Upper lobe of left lung (tissue), 6 donors: ENCODE measurements at regions not wholly inside any gene's neighbourhood (a gene's known extent, or its start where the extent isn't known, plus 50 kb on each side); places are given as distances from the start of the nearest gene placed in this dataset.

ENCODE experiments used
- ATAC-seq, 2 donors: fragments of 200-7000 bp; cut with Tn5 transposase; one replicate each; pipeline ENCODE4 v1.9.1; 2022; ENCODE audit warnings: mild to moderate bottlenecking in 2 of 2, moderate library complexity in 2 of 2; ENCODE audit not compliant: low FRiP score in 2 of 2
- DNase-seq, 2 donors: peaks; one replicate each; pipeline ENCODE4 v3.0.0-alpha.2; 2019 to 2020
- H3K27ac ChIP-seq, 4 donors: fragments of 200-600 bp; sonication (generic); one replicate each; pipeline ENCODE4 v1.5.1; 2016 to 2019
- H3K27me3 ChIP-seq, 4 donors: fragments of 200-600 bp; sonication (generic); one replicate each; pipeline ENCODE4 v1.5.1; 2017 to 2019
- H3K36me3 ChIP-seq, 4 donors: fragments of 200-600 bp; sonication (generic); one replicate each; pipeline ENCODE4 v1.5.1; 2016 to 2019
- H3K4me1 ChIP-seq, 4 donors: fragments of 200-600 bp; sonication (generic); one replicate each; pipeline ENCODE4 v1.5.1; 2018 to 2019
- H3K4me3 ChIP-seq, 4 donors: fragments of 200-600 bp; sonication (generic); one replicate each; pipeline ENCODE4 v1.5.1; 2017 to 2019; ENCODE audit warnings: mild to moderate bottlenecking in 2 of 4, moderate library complexity in 1 of 4
- H3K9me3 ChIP-seq, 4 donors: fragments of 200-600 bp; sonication (generic); one replicate each; pipeline ENCODE4 v1.5.1; 2018 to 2019
- CTCF ChIP-seq, 6 experiments: fragments of 450-650 bp in 4 of 6; fragments of 200-600 bp in 2 of 6; sonication (generic) in 2 of 6; IDR thresholded peaks; one replicate each; pipeline ENCODE4 v1.5.1; 2016 to 2019; ENCODE audit warnings: antibody characterized with exemption in 6 of 6
- EP300 ChIP-seq, 4 donors: sonication (generic); formaldehyde crosslinking; IDR thresholded peaks; one replicate each; pipeline ENCODE4 v1.5.1; 2017; ENCODE audit warnings: antibody characterized with exemption in 4 of 4, control low read depth in 2 of 4
- POLR2A ChIP-seq, 4 donors: fragments of 450-650 bp; IDR thresholded peaks; one replicate each; pipeline ENCODE4 v1.5.1; 2016 to 2017; ENCODE audit warnings: antibody characterized with exemption in 4 of 4, mild to moderate bottlenecking in 2 of 4
- POLR2AphosphoS5 ChIP-seq, 2 donors: sonication (generic); formaldehyde crosslinking; IDR thresholded peaks; one replicate each; pipeline ENCODE4 v1.5.1; 2017; ENCODE audit warnings: antibody characterized with exemption in 2 of 2
- WGBS, 2 donors: methylation state at CpG; one replicate each; pipeline ENCODE4 v1.1.5; 2017 to 2018; 5-methylcytosine and 5-hydroxymethylcytosine counted together
- donor health status: DM: no; HTN: no; CAD: no; lungs with moderate emphysema.
- donor health status: DM: no; HTN: yes; CAD: no; lungs with severe emphysema.

GRCh38 chr17:71677439-71677838 lies 443.4 kb upstream of the SOX9 start:
- no peak for DNase-seq
- Histone ChIP-seq H3K27ac (no peak overlapping the region), H3K4me3 (no peak overlapping the region), H3K9me3 (no peaks in the 10 kb centered on the region), H3K4me1 (no peaks in the 10 kb centered on the region), H3K27me3 (no peaks in the 10 kb centered on the region), H3K36me3 (no peaks in the 10 kb centered on the region)
- TF ChIP-seq EP300 (IDR thresholded peaks at IDR 0.05), result no peak
- TF ChIP-seq CTCF (IDR thresholded peaks at IDR 0.05), result no peak
- TF ChIP-seq POLR2AphosphoS5 (IDR thresholded peaks at IDR 0.05), result no peak
- TF ChIP-seq POLR2A (IDR thresholded peaks at IDR 0.05), result no peak
- no peak for ATAC-seq
- WGBS, 2 donors, result 70 to 78% methylated on average over 4 of the region's 4 CpGs

GRCh38 chr17:71679832-71680231 lies 441.0 kb upstream of the SOX9 start:
- no peak for DNase-seq
- Histone ChIP-seq H3K4me3 (no peak overlapping the region), H3K27me3 (no peaks in the 10 kb centered on the region), H3K27ac (no peak overlapping the region), H3K4me1 (no peaks in the 10 kb centered on the region), H3K9me3 (no peaks in the 10 kb centered on the region), H3K36me3 (no peaks in the 10 kb centered on the region)
- ATAC-seq, result no peak
- WGBS, 2 donors, result 85 to 91% methylated on average over 2 of the region's 2 CpGs
- TF ChIP-seq POLR2A (IDR thresholded peaks at IDR 0.05) (no peak), EP300 (IDR thresholded peaks at IDR 0.05) (no peak), POLR2AphosphoS5 (IDR thresholded peaks at IDR 0.05) (no peak), CTCF (IDR thresholded peaks at IDR 0.05) (no peak)

- Histone ChIP-seq H3K27ac (no peak overlapping the region), H3K27me3 (no peaks in the 10 kb centered on the region), H3K9me3 (no peaks in the 10 kb centered on the region), H3K4me3 (no peak overlapping the region), H3K4me1 (no peaks in the 10 kb centered on the region), H3K36me3 (no peaks in the 10 kb centered on the region)
- DNase-seq (no peak), ATAC-seq (no peak)
- WGBS, 2 donors, result 74 to 81% methylated on average over 4 of the region's 4 CpGs
- no peak for TF ChIP-seq POLR2AphosphoS5 (IDR thresholded peaks at IDR 0.05)
- no peak for TF ChIP-seq EP300 (IDR thresholded peaks at IDR 0.05)
- no peak for TF ChIP-seq POLR2A (IDR thresholded peaks at IDR 0.05)
- no peak for TF ChIP-seq CTCF (IDR thresholded peaks at IDR 0.05)
Measured at GRCh38 chr17:71681427-71682173, 439.2 kb upstream of the SOX9 start.

- Histone ChIP-seq H3K4me1 (no peaks in the 10 kb centered on the region), H3K36me3 (no peaks in the 10 kb centered on the region), H3K4me3 (no peak overlapping the region), H3K27me3 (no peaks in the 10 kb centered on the region), H3K27ac (no peak overlapping the region), H3K9me3 (no peaks in the 10 kb centered on the region)
- TF ChIP-seq EP300 (IDR thresholded peaks at IDR 0.05), result no peak
- no peak for TF ChIP-seq POLR2AphosphoS5 (IDR thresholded peaks at IDR 0.05)
- no peak for TF ChIP-seq POLR2A (IDR thresholded peaks at IDR 0.05)
- TF ChIP-seq CTCF (IDR thresholded peaks at IDR 0.05), result no peak
- ATAC-seq (no peak), DNase-seq (no peak)
- WGBS, 2 donors, result 90 to 91% methylated on average over 1 of the region's 1 CpG
Measured at GRCh38 chr17:71682174-71682494, 438.7 kb upstream of the SOX9 start.

- WGBS, 2 donors, result 89 to 91% methylated on average over 3 of the region's 3 CpGs
- Histone ChIP-seq H3K4me1 (no peaks in the 10 kb centered on the region), H3K36me3 (no peaks in the 10 kb centered on the region), H3K4me3 (no peak overlapping the region), H3K9me3 (no peaks in the 10 kb centered on the region), H3K27ac (no peak overlapping the region), H3K27me3 (no peaks in the 10 kb centered on the region)
- no peak for DNase-seq
- TF ChIP-seq CTCF (IDR thresholded peaks at IDR 0.05), result no peak
- TF ChIP-seq POLR2AphosphoS5 (IDR thresholded peaks at IDR 0.05), result no peak
- TF ChIP-seq EP300 (IDR thresholded peaks at IDR 0.05), result no peak
- no peak for TF ChIP-seq POLR2A (IDR thresholded peaks at IDR 0.05)
- ATAC-seq, result no peak
Measured at GRCh38 chr17:71689782-71690181, 431.0 kb upstream of the SOX9 start.
